PC-3 (cell line): ENCODE measurements at regions not wholly inside any gene's neighbourhood (a gene's known extent, or its start where the extent isn't known, plus 50 kb on each side); places are given as distances from the start of the nearest gene placed in this dataset.
A peak's percentile ranks its signal among the peaks of the same experiment; 100 is the strongest.

Source experiments
- ATAC-seq: fragments of 200-7000 bp; cut with Tn5 transposase; 2 replicates; pipeline ENCODE4 v1.9.1; 2020; ENCODE audit warnings: mild to moderate bottlenecking, moderate library complexity
- BruUV-seq: library from RNA; stranded (reverse); fragments of 400-500 nt; replicated peaks from 2 replicates; lab custom pipeline; 2021; lab: Mats Ljungman, UMichigan
- CTCF ChIA-PET: fragments of 300-600 bp; sonication (Branson Sonifier 250); formaldehyde crosslinking; loops from one replicate; lab custom pipeline; 2022; ENCODE audit warnings: antibody characterized with exemption; lab: Charles Lee
- POLR2A ChIA-PET: fragments of 300-600 bp; sonication (Branson Sonifier 250); formaldehyde crosslinking; loops from one replicate; lab custom pipeline; 2022; ENCODE audit warnings: antibody characterized with exemption; ENCODE audit not compliant: unreplicated experiment; lab: Charles Lee
- DNase-seq: peaks from one replicate; pipeline ENCODE4 v3.0.0-alpha.2; 2015
- H2AFZ ChIP-seq: fragments of 300-600 bp; sonication (generic); 2 replicates; pipeline ENCODE4 v1.6.0; 2016; ENCODE audit warnings: antibody characterized with exemption, low read length
- H3F3A ChIP-seq: fragments of 300-600 bp; sonication (generic); one replicate; pipeline ENCODE4 v1.6.0; 2017; ENCODE audit warnings: antibody characterized with exemption, low read length, control low read depth, mild to moderate bottlenecking; ENCODE audit not compliant: unreplicated experiment
- H3K27ac ChIP-seq: fragments of 300-600 bp; sonication (generic); 2 replicates; pipeline ENCODE4 v1.5.1; 2016; ENCODE audit warnings: mild to moderate bottlenecking, low read length
- H3K27me3 ChIP-seq: fragments of 300-600 bp; sonication (generic); 2 replicates; pipeline ENCODE4 v1.6.1; 2016; ENCODE audit warnings: low read length, mixed read lengths
- H3K36me3 ChIP-seq: fragments of 300-600 bp; sonication (generic); 2 replicates; pipeline ENCODE4 v1.6.1; 2016; ENCODE audit warnings: low read depth, mixed run types, low read length, mixed read lengths
- H3K4me1 ChIP-seq: fragments of 300-600 bp; sonication (generic); 2 replicates; pipeline ENCODE4 v1.5.1; 2016; ENCODE audit warnings: low read length; ENCODE audit not compliant: insufficient read depth
- H3K4me2 ChIP-seq: fragments of 300-600 bp; sonication (generic); 2 replicates; pipeline ENCODE4 v1.6.0; 2016; ENCODE audit warnings: low read length
- H3K4me3 ChIP-seq: fragments of 300-600 bp; sonication (generic); 2 replicates; pipeline ENCODE4 v1.5.1; 2016; ENCODE audit warnings: mild to moderate bottlenecking, low read length, mixed read lengths
- H3K79me2 ChIP-seq: fragments of 300-600 bp; sonication (generic); 2 replicates; pipeline ENCODE4 v1.6.1; 2017; ENCODE audit warnings: low read length, mixed read lengths
- H3K9ac ChIP-seq: fragments of 300-600 bp; sonication (generic); 2 replicates; pipeline ENCODE4 v1.6.0; 2016; ENCODE audit warnings: mild to moderate bottlenecking, low read length
- H3K9me2 ChIP-seq: fragments of 300-600 bp; sonication (generic); replicated peaks from 2 replicates; pipeline ENCODE4 v1.6.1; 2016; ENCODE audit warnings: mixed run types, low read length, mixed read lengths
- H3K9me3 ChIP-seq: fragments of 300-600 bp; sonication (generic); 2 replicates; pipeline ENCODE4 v1.6.1; 2016; ENCODE audit warnings: low read length, mixed read lengths
- H4K20me1 ChIP-seq: fragments of 300-600 bp; sonication (generic); 2 replicates; pipeline ENCODE4 v1.6.1; 2016; ENCODE audit warnings: low read length, mixed read lengths
- EZH2 ChIP-seq: fragments of 300-600 bp; sonication (generic); IDR thresholded peaks from one replicate; pipeline ENCODE4 v1.6.1; 2017; ENCODE audit warnings: antibody characterized with exemption, mild to moderate bottlenecking, low read length; ENCODE audit not compliant: unreplicated experiment
- EZH2phosphoT487 ChIP-seq: fragments of 300-600 bp; sonication (generic); IDR thresholded peaks from 2 replicates; pipeline ENCODE4 v1.6.1; 2018; ENCODE audit warnings: mild to moderate bottlenecking, antibody characterized with exemption, low read length, borderline replicate concordance
- intact Hi-C: fragments of 100-400 bp; cut with micrococcal nuclease; formaldehyde crosslinking; loops from 2 replicates; pipeline ENCODE4 v1.9.0; 2023
- TF ChIP-seq, protein P1 (sequence below): fragments of 300-600 bp; sonication (generic); conservative IDR thresholded peaks from 2 replicates; pipeline ENCODE4 v1.5.1; 2017; ENCODE audit warnings: antibody characterized with exemption, low read depth, mild to moderate bottlenecking, low read length

DNA sequence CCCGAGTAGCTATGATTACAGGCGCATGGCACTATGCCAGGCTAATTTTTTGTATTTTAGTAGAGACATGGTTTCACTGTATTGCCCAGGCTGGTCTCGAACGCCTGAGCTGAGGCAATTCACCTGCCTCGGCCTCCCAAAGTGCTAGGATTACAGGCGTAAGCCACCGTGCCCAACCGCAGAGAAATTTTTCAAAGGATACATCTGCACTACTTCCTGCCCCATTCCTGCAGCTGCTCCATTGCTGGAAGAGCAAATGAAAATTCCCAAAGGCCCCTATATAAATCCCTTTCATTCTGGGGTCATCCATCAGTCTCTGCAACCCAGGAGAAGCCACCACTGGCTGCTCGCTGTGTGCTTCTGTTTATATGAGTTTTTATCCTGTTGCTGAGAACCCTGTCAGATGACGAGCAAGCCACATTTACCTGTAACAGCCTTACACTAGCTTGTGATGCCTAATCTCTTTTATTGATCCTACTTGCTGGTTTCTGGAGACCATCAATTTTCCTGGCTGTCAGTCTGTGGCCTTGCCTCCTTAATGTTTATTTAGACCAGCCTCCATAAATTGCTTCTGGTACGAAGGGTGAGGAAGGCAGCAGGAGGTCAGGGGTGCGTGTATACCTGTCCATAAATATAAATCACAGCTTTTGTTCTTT lies 925.3 kb downstream of the TLE4 start:
- POLR2A ChIA-PET = no interaction called here
- TF ChIP-seq EZH2phosphoT487 = no peak
- TF ChIP-seq, protein P1, sequence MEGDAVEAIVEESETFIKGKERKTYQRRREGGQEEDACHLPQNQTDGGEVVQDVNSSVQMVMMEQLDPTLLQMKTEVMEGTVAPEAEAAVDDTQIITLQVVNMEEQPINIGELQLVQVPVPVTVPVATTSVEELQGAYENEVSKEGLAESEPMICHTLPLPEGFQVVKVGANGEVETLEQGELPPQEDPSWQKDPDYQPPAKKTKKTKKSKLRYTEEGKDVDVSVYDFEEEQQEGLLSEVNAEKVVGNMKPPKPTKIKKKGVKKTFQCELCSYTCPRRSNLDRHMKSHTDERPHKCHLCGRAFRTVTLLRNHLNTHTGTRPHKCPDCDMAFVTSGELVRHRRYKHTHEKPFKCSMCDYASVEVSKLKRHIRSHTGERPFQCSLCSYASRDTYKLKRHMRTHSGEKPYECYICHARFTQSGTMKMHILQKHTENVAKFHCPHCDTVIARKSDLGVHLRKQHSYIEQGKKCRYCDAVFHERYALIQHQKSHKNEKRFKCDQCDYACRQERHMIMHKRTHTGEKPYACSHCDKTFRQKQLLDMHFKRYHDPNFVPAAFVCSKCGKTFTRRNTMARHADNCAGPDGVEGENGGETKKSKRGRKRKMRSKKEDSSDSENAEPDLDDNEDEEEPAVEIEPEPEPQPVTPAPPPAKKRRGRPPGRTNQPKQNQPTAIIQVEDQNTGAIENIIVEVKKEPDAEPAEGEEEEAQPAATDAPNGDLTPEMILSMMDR = no peak

GRCh38 chr9:80493258-80493657 lies 921.5 kb downstream of the TLE4 start:
- no peak overlapping the region for H3K4me2 ChIP-seq
- DNase-seq = no peak
- H4K20me1 ChIP-seq = no peaks in the 10 kb centered on the region
- no peaks in the 10 kb centered on the region for H3K36me3 ChIP-seq
- POLR2A ChIA-PET = no interaction called here
- H3K9me2 ChIP-seq = no peaks in the 10 kb centered on the region
- H3K27me3 ChIP-seq = no peaks in the 10 kb centered on the region
- TF ChIP-seq, protein P1 = no peak
- TF ChIP-seq EZH2phosphoT487 = no peak
- H3F3A ChIP-seq = no peaks in the 10 kb centered on the region
- H3K9me3 ChIP-seq = no peaks in the 10 kb centered on the region
- H3K4me3 ChIP-seq = no peak overlapping the region
- no peak for ATAC-seq
- H3K79me2 ChIP-seq = no peaks in the 10 kb centered on the region
- no peak overlapping the region for H3K27ac ChIP-seq
- intact Hi-C loops = no loop called here
- BruUV-seq = no TSS peak
- CTCF ChIA-PET = no interaction called here
- H3K4me1 ChIP-seq = no peaks in the 10 kb centered on the region
- H2AFZ ChIP-seq = no peak overlapping the region
- H3K9ac ChIP-seq = no peak overlapping the region

More for the DNA sequence above, 925.3 kb downstream of the TLE4 start:
- H3K27me3 ChIP-seq = no peaks in the 10 kb centered on the region
- CTCF ChIA-PET = no interaction called here
- H3K9me3 ChIP-seq = no peaks in the 10 kb centered on the region
- no peaks in the 10 kb centered on the region for H3K4me1 ChIP-seq
- no peaks in the 10 kb centered on the region for H4K20me1 ChIP-seq
- no peak overlapping the region for H3K4me3 ChIP-seq
- DNase-seq (no peak), ATAC-seq (no peak)
- H3K27ac ChIP-seq = no peak overlapping the region
- H3F3A ChIP-seq = no peaks in the 10 kb centered on the region
- no peak overlapping the region for H2AFZ ChIP-seq
- no peak overlapping the region for H3K4me2 ChIP-seq
- no peaks in the 10 kb centered on the region for H3K79me2 ChIP-seq
- no peaks in the 10 kb centered on the region for H3K9me2 ChIP-seq
- intact Hi-C loops = no loop called here
- H3K9ac ChIP-seq = no peak overlapping the region
- no TSS peak for BruUV-seq
- no peaks in the 10 kb centered on the region for H3K36me3 ChIP-seq

GRCh38 chr9:80492221-80492620 lies 920.5 kb downstream of the TLE4 start:
- no peaks in the 10 kb centered on the region for H4K20me1 ChIP-seq
- no peaks in the 10 kb centered on the region for H3K9me3 ChIP-seq
- no peaks in the 10 kb centered on the region for H3K27me3 ChIP-seq
- BruUV-seq = no TSS peak
- DNase-seq (peak; percentile 16), ATAC-seq (no peak)
- no peak overlapping the region for H3K4me2 ChIP-seq
- no peaks in the 10 kb centered on the region for H3F3A ChIP-seq
- intact Hi-C loops = no loop called here
- H3K36me3 ChIP-seq = no peaks in the 10 kb centered on the region
- H3K4me1 ChIP-seq = no peaks in the 10 kb centered on the region
- H3K9ac ChIP-seq = no peak overlapping the region
- no peaks in the 10 kb centered on the region for H3K9me2 ChIP-seq
- no peak overlapping the region for H3K4me3 ChIP-seq
- POLR2A ChIA-PET = no interaction called here
- no peaks in the 10 kb centered on the region for H3K79me2 ChIP-seq
- no peak overlapping the region for H2AFZ ChIP-seq
- TF ChIP-seq, protein P1 = no peak
- TF ChIP-seq EZH2phosphoT487 (no peak), EZH2 (no peak)
- CTCF ChIA-PET = no interaction called here
- no peak overlapping the region for H3K27ac ChIP-seq
